ENCODE measurements at regions not wholly inside any gene's neighbourhood (a gene's known extent, or its start where the extent isn't known, plus 50 kb on each side); places are given as distances from the start of the nearest gene placed in this dataset.

GRCh38 chr1:56171670-56172069, 407.7 kb downstream of the PLPP3 start:
- no peaks in the 10 kb centered on the region for H3K27me3 ChIP-seq (ENCODE audit: control insufficient read depth, insufficient read depth, low read length, poor library complexity, severe bottlenecking)
- no peak overlapping the region for H3K27ac ChIP-seq (ENCODE audit: low read depth, low read length)
- Mint-ChIP-seq H3K36me3 (ENCODE audit: low read depth) (no peaks in the 10 kb centered on the region), H3K27me3 (ENCODE audit: insufficient read depth) (no peaks in the 10 kb centered on the region), H3K4me3 (no peak overlapping the region), H3K9me3 (peaks cover 8% of the 10 kb centered on the region), H3K27ac (no peak overlapping the region), H3K4me1 (peaks cover 4% of the 10 kb centered on the region)
- DNase-seq = no peak
- 94% methylated on average over 1 of the region's 1 CpG; no CpG with 5 or more reads in 1 of the 2 experiments for WGBS, 2 experiments (ENCODE audit: insufficient coverage in 1 of 2, insufficient read length in 1 of 2)
- H3K4me3 ChIP-seq (ENCODE audit: low read length) = no peak overlapping the region
- H3K36me3 ChIP-seq (ENCODE audit: control insufficient read depth, insufficient read depth, low read length) = no peaks in the 10 kb centered on the region
- H3K9ac ChIP-seq (ENCODE audit: extremely low read depth, low read length, poor library complexity, severe bottlenecking) = no peak overlapping the region
- no peaks in the 10 kb centered on the region for H3K4me1 ChIP-seq (ENCODE audit: control insufficient read depth, insufficient read depth, low read length)
- H3K9me3 ChIP-seq (ENCODE audit: control insufficient read depth, low read length) = no peaks in the 10 kb centered on the region
- no peak for TF ChIP-seq CTCF (conservative IDR thresholded peaks at IDR 0.05)

GRCh38 chr1:56170784-56171320, 408.5 kb downstream of the PLPP3 start:
- no peak for TF ChIP-seq CTCF (conservative IDR thresholded peaks at IDR 0.05)
- no peaks in the 10 kb centered on the region for H3K36me3 ChIP-seq (ENCODE audit: control insufficient read depth, insufficient read depth, low read length)
- Mint-ChIP-seq H3K27me3 (ENCODE audit: insufficient read depth) (no peaks in the 10 kb centered on the region), H3K4me1 (peaks cover 4% of the 10 kb centered on the region), H3K4me3 (no peak overlapping the region), H3K9me3 (peaks cover 8% of the 10 kb centered on the region), H3K27ac (no peak overlapping the region), H3K36me3 (ENCODE audit: low read depth) (no peaks in the 10 kb centered on the region)
- no peak for DNase-seq
- 90 to 92% methylated on average over 2 to 4 of the region's 4 CpGs for WGBS, 2 experiments (ENCODE audit: insufficient coverage in 1 of 2, insufficient read length in 1 of 2)
- no peak overlapping the region for H3K4me3 ChIP-seq (ENCODE audit: low read length)
- no peak overlapping the region for H3K27ac ChIP-seq (ENCODE audit: low read depth, low read length)
- H3K4me1 ChIP-seq (ENCODE audit: control insufficient read depth, insufficient read depth, low read length) = no peaks in the 10 kb centered on the region
- H3K9me3 ChIP-seq (ENCODE audit: control insufficient read depth, low read length) = no peaks in the 10 kb centered on the region
- no peaks in the 10 kb centered on the region for H3K27me3 ChIP-seq (ENCODE audit: control insufficient read depth, insufficient read depth, low read length, poor library complexity, severe bottlenecking)
- H3K9ac ChIP-seq (ENCODE audit: extremely low read depth, low read length, poor library complexity, severe bottlenecking) = no peak overlapping the region

GRCh38 chr1:56169856-56170255, 409.5 kb downstream of the PLPP3 start:
- Histone ChIP-seq H3K9ac (ENCODE audit: extremely low read depth, low read length, poor library complexity, severe bottlenecking) (no peak overlapping the region), H3K36me3 (ENCODE audit: control insufficient read depth, insufficient read depth, low read length) (no peaks in the 10 kb centered on the region), H3K27me3 (ENCODE audit: control insufficient read depth, insufficient read depth, low read length, poor library complexity, severe bottlenecking) (no peaks in the 10 kb centered on the region), H3K9me3 (ENCODE audit: control insufficient read depth, low read length) (no peaks in the 10 kb centered on the region), H3K27ac (ENCODE audit: low read depth, low read length) (no peak overlapping the region), H3K4me3 (ENCODE audit: low read length) (no peak overlapping the region), H3K4me1 (ENCODE audit: control insufficient read depth, insufficient read depth, low read length) (no peaks in the 10 kb centered on the region)
- peaks cover 8% of the 10 kb centered on the region for H3K9me3 Mint-ChIP-seq
- H3K4me1 Mint-ChIP-seq = peaks cover 4% of the 10 kb centered on the region
- no peaks in the 10 kb centered on the region for H3K36me3 Mint-ChIP-seq (ENCODE audit: low read depth)
- DNase-seq = no peak
- no CpG with 5 or more reads among the region's 1 CpG for WGBS, 2 experiments (ENCODE audit: insufficient coverage in 1 of 2, insufficient read length in 1 of 2)
- H3K27me3 Mint-ChIP-seq (ENCODE audit: insufficient read depth) = no peaks in the 10 kb centered on the region
- H3K27ac Mint-ChIP-seq = no peak overlapping the region
- no peak overlapping the region for H3K4me3 Mint-ChIP-seq
- no peak for TF ChIP-seq CTCF (conservative IDR thresholded peaks at IDR 0.05)

Data from endodermal cell (in vitro differentiated cells).